ENCODE measurements at regions not wholly inside any gene's neighbourhood (a gene's known extent, or its start where the extent isn't known, plus 50 kb on each side); places are given as distances from the start of the nearest gene placed in this dataset.

DNA sequence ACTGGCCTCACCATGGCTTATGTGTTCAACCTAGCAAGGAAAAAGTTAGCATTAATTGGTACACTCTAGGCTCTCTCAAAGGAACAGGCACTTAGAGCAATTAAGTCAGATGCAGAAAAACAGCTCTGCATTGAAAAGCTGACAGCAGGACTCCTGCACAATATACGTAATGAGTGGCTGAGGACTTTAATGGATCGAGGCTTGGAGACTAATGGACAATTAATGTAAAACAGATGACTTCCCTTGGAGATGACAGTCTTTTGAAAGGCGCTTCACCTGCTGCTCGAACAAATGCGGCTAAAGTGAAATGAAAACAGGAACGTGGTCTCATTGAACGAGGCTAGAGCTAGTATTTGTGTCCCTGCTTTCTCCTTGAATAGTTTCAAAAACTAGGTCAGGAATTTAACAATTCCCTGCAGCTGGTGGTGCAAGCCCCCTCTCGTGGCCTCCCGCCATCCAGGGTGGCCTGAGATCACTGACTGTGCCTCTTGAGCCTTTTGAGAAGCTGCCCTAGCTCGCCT lies 137.1 kb downstream of the ELOVL4 start:
- H3K36me3 ChIP-seq (replicated peaks in 1 of 2; ENCODE audit: control insufficient read depth in 1 of 2, insufficient read depth in 2 of 2, low read length in 1 of 2): no peaks in the 10 kb centered on the region
- WGBS (ENCODE audit: low lambda C conversion rate): 16% methylated on average over 10 of the region's 10 CpGs
- peaks cover 0 to 67% of the 10 kb centered on the region in 2 experiments; a peak in 3 of 4 replicates for H3K4me1 ChIP-seq (ENCODE audit: control insufficient read depth in 1 of 2, insufficient read depth in 2 of 2, low read depth in 1 of 2, low read length in 1 of 2)
- no peaks in the 10 kb centered on the region for H3F3A ChIP-seq (replicated peaks; ENCODE audit: insufficient read depth)
- peak overlapping the region in 1 of 2 experiments; percentile 100; a peak in 3 of 4 replicates for H3K27ac ChIP-seq (ENCODE audit: low read depth in 2 of 2, low read length in 1 of 2)
- H3K79me2 ChIP-seq (ENCODE audit: insufficient read depth): no peaks in the 10 kb centered on the region
- CTCF ChIA-PET: interaction anchor here (1.0 to 5.7 kb wide), 14 partner anchors 8 to 240 kb away, joined by 3 to 116 read pairs (median 4); no protein-coding TSS in a partner anchor
- DNase-seq: peak; percentile 59
- H3K4me3 ChIP-seq (ENCODE audit: low read depth in 2 of 2, low read length in 1 of 2): peak overlapping the region in 1 of 2 experiments; percentile 26; a peak in 3 of 4 replicates
- 0 out of 2 replicates have a peak overlapping the region, but pooled peaks have one; percentile 24 for H2AFZ ChIP-seq (ENCODE audit: low read depth)
- no peaks in the 10 kb centered on the region for H3K9me2 ChIP-seq
- no peak overlapping the region for H3K9ac ChIP-seq
- no peaks in the 10 kb centered on the region for H3K9me3 ChIP-seq
- H4K20me1 ChIP-seq (ENCODE audit: insufficient read depth): no peaks in the 10 kb centered on the region
- H3K4me2 ChIP-seq: peak overlapping the region; percentile 49
- H3K27me3 ChIP-seq (ENCODE audit: insufficient read depth): no peaks in the 10 kb centered on the region
- TF ChIP-seq EP300 (IDR thresholded peaks at IDR 0.05; ENCODE audit: borderline replicate concordance in 1 of 2, low read depth in 1 of 2, low read length in 1 of 2): peak in 1 of 2 experiments; percentile 98; a peak in 2 of 4 replicates
- 0 out of 2 replicates have a peak, but pooled peaks have one; percentile 13 for TF ChIP-seq RAD21 (IDR thresholded peaks at IDR 0.05; ENCODE audit: low read length)
- TF ChIP-seq RXRA (IDR thresholded peaks at IDR 0.05; ENCODE audit: borderline replicate concordance, low read depth): no peak
- TF ChIP-seq GATA2 (CRISPR knock-in tag; IDR thresholded peaks at IDR 0.05): peak; percentile 87
- TF ChIP-seq, protein P1, sequence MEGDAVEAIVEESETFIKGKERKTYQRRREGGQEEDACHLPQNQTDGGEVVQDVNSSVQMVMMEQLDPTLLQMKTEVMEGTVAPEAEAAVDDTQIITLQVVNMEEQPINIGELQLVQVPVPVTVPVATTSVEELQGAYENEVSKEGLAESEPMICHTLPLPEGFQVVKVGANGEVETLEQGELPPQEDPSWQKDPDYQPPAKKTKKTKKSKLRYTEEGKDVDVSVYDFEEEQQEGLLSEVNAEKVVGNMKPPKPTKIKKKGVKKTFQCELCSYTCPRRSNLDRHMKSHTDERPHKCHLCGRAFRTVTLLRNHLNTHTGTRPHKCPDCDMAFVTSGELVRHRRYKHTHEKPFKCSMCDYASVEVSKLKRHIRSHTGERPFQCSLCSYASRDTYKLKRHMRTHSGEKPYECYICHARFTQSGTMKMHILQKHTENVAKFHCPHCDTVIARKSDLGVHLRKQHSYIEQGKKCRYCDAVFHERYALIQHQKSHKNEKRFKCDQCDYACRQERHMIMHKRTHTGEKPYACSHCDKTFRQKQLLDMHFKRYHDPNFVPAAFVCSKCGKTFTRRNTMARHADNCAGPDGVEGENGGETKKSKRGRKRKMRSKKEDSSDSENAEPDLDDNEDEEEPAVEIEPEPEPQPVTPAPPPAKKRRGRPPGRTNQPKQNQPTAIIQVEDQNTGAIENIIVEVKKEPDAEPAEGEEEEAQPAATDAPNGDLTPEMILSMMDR (IDR thresholded peaks at IDR 0.05): no peak
- TF ChIP-seq, protein P2, sequence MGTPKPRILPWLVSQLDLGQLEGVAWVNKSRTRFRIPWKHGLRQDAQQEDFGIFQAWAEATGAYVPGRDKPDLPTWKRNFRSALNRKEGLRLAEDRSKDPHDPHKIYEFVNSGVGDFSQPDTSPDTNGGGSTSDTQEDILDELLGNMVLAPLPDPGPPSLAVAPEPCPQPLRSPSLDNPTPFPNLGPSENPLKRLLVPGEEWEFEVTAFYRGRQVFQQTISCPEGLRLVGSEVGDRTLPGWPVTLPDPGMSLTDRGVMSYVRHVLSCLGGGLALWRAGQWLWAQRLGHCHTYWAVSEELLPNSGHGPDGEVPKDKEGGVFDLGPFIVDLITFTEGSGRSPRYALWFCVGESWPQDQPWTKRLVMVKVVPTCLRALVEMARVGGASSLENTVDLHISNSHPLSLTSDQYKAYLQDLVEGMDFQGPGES (IDR thresholded peaks at IDR 0.05; ENCODE audit: low read depth, low read length): no peak
- TF ChIP-seq MXI1 (IDR thresholded peaks at IDR 0.05; ENCODE audit: low read depth, low read length): peak; percentile 67; the same call in 1 of the 2 replicates
- TF ChIP-seq FOXJ3 (CRISPR knock-in tag; IDR thresholded peaks at IDR 0.05): peak; percentile 93
- 0 out of 2 replicates have a peak, but pooled peaks have one; percentile 53 for TF ChIP-seq FOXM1 (IDR thresholded peaks at IDR 0.05; ENCODE audit: low read depth)
- TF ChIP-seq TEAD4 (IDR thresholded peaks at IDR 0.05; ENCODE audit: borderline replicate concordance, insufficient read depth): peak; percentile 72; the same call in 1 of the 2 replicates
- TF ChIP-seq PBX3 (IDR thresholded peaks at IDR 0.05): peak; percentile 65
- TF ChIP-seq CHD2 (IDR thresholded peaks at IDR 0.05; ENCODE audit: low read length, partially characterized antibody): peak; percentile 94
- peak; percentile 94 for TF ChIP-seq RCOR1 (IDR thresholded peaks at IDR 0.05; ENCODE audit: low read length)
- peak; percentile 87 for TF ChIP-seq POLR2AphosphoS5 (IDR thresholded peaks at IDR 0.05; ENCODE audit: low read depth, low read length)
- TF ChIP-seq REST (IDR thresholded peaks at IDR 0.05; ENCODE audit: low read depth, low read length): 0 out of 2 replicates have a peak, but pooled peaks have one; percentile 29
- TF ChIP-seq TCF12 (IDR thresholded peaks at IDR 0.05): peak; percentile 89
- no peak for TF ChIP-seq YY1 (IDR thresholded peaks at IDR 0.05; ENCODE audit: low read depth)
- POLR2A ChIA-PET: interaction anchor here (0.9 to 2.2 kb wide), 8 partner anchors 8 to 733 kb away, joined by 3 to 18 read pairs (median 5); partner anchors contain the start of gene PHIP

Measured in SK-N-SH (cell line).